ENCODE measurements at regions not wholly inside any gene's neighbourhood (a gene's known extent, or its start where the extent isn't known, plus 50 kb on each side); places are given as distances from the start of the nearest gene placed in this dataset.
"Not testable (repeated sequence)": the region's sequence is repeated elsewhere in the genome, so short reads cannot be mapped to it uniquely, and the experiment has no call there.

DNA sequence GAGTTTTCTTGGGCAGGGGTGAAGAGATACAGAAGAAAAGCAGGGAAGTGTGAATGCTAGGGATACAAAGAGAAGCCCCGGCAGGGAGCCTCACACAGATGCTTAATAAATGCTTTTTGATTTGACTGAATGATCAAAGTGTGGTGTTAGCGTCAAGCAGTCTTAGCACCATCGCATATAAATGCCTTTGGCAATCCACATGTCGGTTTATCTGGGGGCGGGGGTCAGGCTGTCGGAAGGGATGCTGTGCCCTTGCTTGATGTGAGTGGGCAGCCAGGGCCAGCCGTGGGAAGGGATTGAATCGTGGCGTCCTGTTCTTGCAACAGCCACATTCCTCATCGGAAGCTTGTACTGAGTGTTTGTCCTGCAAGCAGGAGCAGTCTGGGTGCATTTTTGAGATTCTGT, 173.1 kb downstream of the LACC1 start:
- Histone ChIP-seq H3K4me1 (peaks cover 0 to 4% (median 0%) of the 10 kb centered on the region in 4 donors), H3K36me3 (no peaks in the 10 kb centered on the region), H3K9me3 (no peaks in the 10 kb centered on the region), H3K27me3 (no peaks in the 10 kb centered on the region), H3K27ac (peak overlapping the region in 1 of 4 donors; percentile 26), H3K4me3 (no peak overlapping the region)
- no peak for TF ChIP-seq POLR2A (IDR thresholded peaks at IDR 0.05)
- TF ChIP-seq, protein P1, sequence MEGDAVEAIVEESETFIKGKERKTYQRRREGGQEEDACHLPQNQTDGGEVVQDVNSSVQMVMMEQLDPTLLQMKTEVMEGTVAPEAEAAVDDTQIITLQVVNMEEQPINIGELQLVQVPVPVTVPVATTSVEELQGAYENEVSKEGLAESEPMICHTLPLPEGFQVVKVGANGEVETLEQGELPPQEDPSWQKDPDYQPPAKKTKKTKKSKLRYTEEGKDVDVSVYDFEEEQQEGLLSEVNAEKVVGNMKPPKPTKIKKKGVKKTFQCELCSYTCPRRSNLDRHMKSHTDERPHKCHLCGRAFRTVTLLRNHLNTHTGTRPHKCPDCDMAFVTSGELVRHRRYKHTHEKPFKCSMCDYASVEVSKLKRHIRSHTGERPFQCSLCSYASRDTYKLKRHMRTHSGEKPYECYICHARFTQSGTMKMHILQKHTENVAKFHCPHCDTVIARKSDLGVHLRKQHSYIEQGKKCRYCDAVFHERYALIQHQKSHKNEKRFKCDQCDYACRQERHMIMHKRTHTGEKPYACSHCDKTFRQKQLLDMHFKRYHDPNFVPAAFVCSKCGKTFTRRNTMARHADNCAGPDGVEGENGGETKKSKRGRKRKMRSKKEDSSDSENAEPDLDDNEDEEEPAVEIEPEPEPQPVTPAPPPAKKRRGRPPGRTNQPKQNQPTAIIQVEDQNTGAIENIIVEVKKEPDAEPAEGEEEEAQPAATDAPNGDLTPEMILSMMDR (IDR thresholded peaks at IDR 0.05), result no peak
- no peak for DNase-seq

- no peaks in the 10 kb centered on the region for H3K36me3 ChIP-seq
- H3K27ac ChIP-seq, result no peak overlapping the region
- no peaks in the 10 kb centered on the region for H3K9me3 ChIP-seq
- H3K4me1 ChIP-seq, result peaks cover 0 to 4% (median 0%) of the 10 kb centered on the region in 4 donors
- DNase-seq, result no peak
- TF ChIP-seq, protein P1 (IDR thresholded peaks at IDR 0.05), result no peak
- no peak for TF ChIP-seq POLR2A (IDR thresholded peaks at IDR 0.05)
- no peak overlapping the region for H3K4me3 ChIP-seq
- no peaks in the 10 kb centered on the region for H3K27me3 ChIP-seq
Measured at GRCh38 chr13:44053208-44053607, 173.5 kb downstream of the LACC1 start.

DNA sequence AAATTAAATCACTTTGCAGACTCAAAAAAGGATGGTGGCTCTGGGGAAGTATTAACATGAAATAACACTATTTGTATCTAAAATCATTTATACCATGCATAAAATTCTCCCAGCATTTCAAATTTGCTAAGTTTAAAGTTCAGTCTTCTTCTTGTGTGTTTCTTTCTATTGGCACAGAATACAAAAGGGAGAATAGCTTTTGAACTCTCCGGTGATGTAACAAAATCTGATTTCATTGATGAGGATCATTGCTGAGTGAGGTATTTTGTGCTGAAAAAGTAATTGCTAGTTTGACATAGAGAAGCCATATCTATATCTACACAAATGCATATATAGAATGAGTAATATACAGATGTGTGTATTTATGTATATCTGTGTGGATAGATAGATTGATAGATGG, 174.8 kb downstream of the LACC1 start:
- no peaks in the 10 kb centered on the region for H3K36me3 ChIP-seq
- TF ChIP-seq, protein P1 (IDR thresholded peaks at IDR 0.05), result no peak
- no peak for TF ChIP-seq POLR2A (IDR thresholded peaks at IDR 0.05)
- H3K27me3 ChIP-seq, result no peaks in the 10 kb centered on the region
- H3K4me1 ChIP-seq, result peaks cover 0 to 4% (median 0%) of the 10 kb centered on the region in 4 donors
- no peak overlapping the region for H3K27ac ChIP-seq
- DNase-seq, result no peak
- no peaks in the 10 kb centered on the region for H3K9me3 ChIP-seq
- no peak overlapping the region for H3K4me3 ChIP-seq

DNA sequence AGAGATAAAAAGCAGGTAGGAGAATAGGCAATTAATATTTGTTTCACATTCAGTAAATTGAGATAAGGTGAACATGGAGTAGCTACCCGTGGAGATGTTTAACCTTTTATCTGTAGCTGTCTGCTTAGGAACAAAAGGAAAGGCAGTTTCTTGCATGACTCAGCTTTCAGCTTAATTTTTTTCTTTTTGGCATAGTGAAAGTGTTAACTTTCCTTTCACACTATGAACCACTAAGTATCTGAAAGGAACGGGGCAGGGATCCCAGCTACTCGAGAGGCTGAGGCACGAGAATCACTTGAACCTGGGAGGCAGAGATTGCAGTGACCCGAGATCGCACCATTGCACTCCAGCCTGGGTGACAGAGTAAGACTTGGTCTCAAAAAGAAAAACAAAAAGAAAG, 176.0 kb downstream of the LACC1 start:
- H3K27me3 ChIP-seq, DNase-seq, H3K9me3 ChIP-seq, H3K27ac ChIP-seq, H3K4me1 ChIP-seq, H3K4me3 ChIP-seq, H3K36me3 ChIP-seq: not testable (repeated sequence)

DNA sequence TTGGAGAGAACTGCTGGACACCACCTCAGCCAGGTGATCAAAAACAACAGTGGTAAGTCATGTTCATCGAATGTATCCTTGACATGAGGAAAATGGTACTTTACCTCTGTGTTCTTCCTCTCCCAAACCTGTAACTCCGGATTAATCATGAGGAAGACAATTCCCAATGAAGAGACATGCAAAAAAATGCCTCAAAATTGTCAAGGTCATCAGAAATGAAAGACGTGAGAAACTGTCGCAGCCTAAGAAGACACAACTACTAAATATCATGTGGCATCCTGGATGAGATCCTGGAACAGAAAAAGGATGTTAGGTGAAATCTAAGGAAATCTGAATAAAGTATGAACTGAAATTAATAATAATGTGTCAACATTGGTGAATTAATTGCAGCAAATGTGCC, 178.4 kb downstream of the LACC1 start:
- DNase-seq, result no peak
- H3K9me3 ChIP-seq, result no peaks in the 10 kb centered on the region
- no peak overlapping the region for H3K4me3 ChIP-seq
- H3K27me3 ChIP-seq, result no peaks in the 10 kb centered on the region
- H3K27ac ChIP-seq, result no peak overlapping the region
- H3K36me3 ChIP-seq, result no peaks in the 10 kb centered on the region
- TF ChIP-seq POLR2A (IDR thresholded peaks at IDR 0.05), result no peak
- TF ChIP-seq, protein P1 (IDR thresholded peaks at IDR 0.05), result no peak
- no peaks in the 10 kb centered on the region for H3K4me1 ChIP-seq

GRCh38 chr13:44058624-44059215, 179.0 kb downstream of the LACC1 start:
- Histone ChIP-seq H3K27me3 (no peaks in the 10 kb centered on the region), H3K4me3 (no peak overlapping the region), H3K4me1 (no peaks in the 10 kb centered on the region), H3K36me3 (no peaks in the 10 kb centered on the region), H3K9me3 (no peaks in the 10 kb centered on the region), H3K27ac (no peak overlapping the region)
- DNase-seq, result no peak
- TF ChIP-seq POLR2A (IDR thresholded peaks at IDR 0.05), result no peak
- TF ChIP-seq, protein P1 (IDR thresholded peaks at IDR 0.05), result no peak
